SK-N-SH (cell line): ENCODE measurements at regions not wholly inside any gene's neighbourhood (a gene's known extent, or its start where the extent isn't known, plus 50 kb on each side); places are given as distances from the start of the nearest gene placed in this dataset.

Source experiments
- JUND ChIP-seq: IDR thresholded peaks from 2 replicates; pipeline ENCODE4 v1.4.0; 2012
- POLR2AphosphoS5 ChIP-seq: IDR thresholded peaks from 2 replicates; pipeline ENCODE4 v1.6.1; 2012; ENCODE audit warnings: low read depth, low read length
- TF ChIP-seq, protein P1 (sequence below): IDR thresholded peaks from 2 replicates; pipeline ENCODE4 v1.4.0; 2012; ENCODE audit warnings: low read depth, borderline replicate concordance

DNA sequence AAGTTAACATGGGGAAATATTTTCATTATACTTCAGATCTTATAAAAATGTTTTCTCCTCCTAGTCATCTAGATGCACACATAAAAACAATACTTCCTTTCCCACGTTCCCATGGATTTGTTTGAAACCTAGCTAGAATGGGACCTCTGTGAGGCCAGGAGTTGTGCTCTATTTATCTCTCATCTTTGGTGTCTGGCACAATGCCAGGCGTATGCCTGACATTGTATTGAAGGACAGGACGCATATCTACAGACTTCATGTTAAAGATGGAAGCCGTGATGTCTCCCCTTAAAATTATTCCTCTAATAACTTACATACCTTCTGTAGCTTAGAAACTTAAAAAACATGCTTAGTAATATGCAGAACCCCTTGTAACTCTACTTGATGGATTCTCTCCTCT is 394.5 kb upstream of the FAT1 start:
- TF ChIP-seq JUND (no peak), POLR2AphosphoS5 (no peak)
- TF ChIP-seq, protein P1, sequence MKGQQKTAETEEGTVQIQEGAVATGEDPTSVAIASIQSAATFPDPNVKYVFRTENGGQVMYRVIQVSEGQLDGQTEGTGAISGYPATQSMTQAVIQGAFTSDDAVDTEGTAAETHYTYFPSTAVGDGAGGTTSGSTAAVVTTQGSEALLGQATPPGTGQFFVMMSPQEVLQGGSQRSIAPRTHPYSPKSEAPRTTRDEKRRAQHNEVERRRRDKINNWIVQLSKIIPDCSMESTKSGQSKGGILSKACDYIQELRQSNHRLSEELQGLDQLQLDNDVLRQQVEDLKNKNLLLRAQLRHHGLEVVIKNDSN = no peak
